ENCODE measurements at regions not wholly inside any gene's neighbourhood (a gene's known extent, or its start where the extent isn't known, plus 50 kb on each side); places are given as distances from the start of the nearest gene placed in this dataset.
"Not testable (repeated sequence)": the region's sequence is repeated elsewhere in the genome, so short reads cannot be mapped to it uniquely, and the experiment has no call there.

- 89 to 94% (median 92%) methylated on average over 5 of the region's 5 CpGs for WGBS, 3 donors
- not testable (repeated sequence) for H3K27me3 ChIP-seq (ENCODE audit: control insufficient read depth in 3 of 3, insufficient read depth in 3 of 3, low read length in 3 of 3); H3K4me3 ChIP-seq (ENCODE audit: low read depth in 1 of 3, low read length in 3 of 3); H3K27ac ChIP-seq (ENCODE audit: low read depth in 1 of 3, low read length in 2 of 3); H3K9me3 ChIP-seq (ENCODE audit: control insufficient read depth in 2 of 2, insufficient read depth in 1 of 2, low read depth in 1 of 2, low read length in 1 of 2); H3K4me1 ChIP-seq (ENCODE audit: control insufficient read depth in 3 of 3, insufficient read depth in 2 of 3, low read depth in 1 of 3, low read length in 2 of 3); H3K36me3 ChIP-seq (ENCODE audit: control insufficient read depth in 3 of 3, insufficient read depth in 2 of 3, low read depth in 1 of 3, low read length in 3 of 3); FAIRE-seq; DNase-seq
These were observed 167.3 kb downstream of the SEC23IP start for GRCh38 chr10:120059790-120060189.

- FAIRE-seq = no peak
- H3K27me3 ChIP-seq (ENCODE audit: control insufficient read depth in 3 of 3, insufficient read depth in 3 of 3, low read length in 3 of 3) = peaks cover 0 to 4% (median 0%) of the 10 kb centered on the region in 3 donors
- H3K4me3 ChIP-seq (ENCODE audit: low read depth in 1 of 3, low read length in 3 of 3) = no peak overlapping the region
- no peak overlapping the region for H3K27ac ChIP-seq (ENCODE audit: low read depth in 1 of 3, low read length in 2 of 3)
- H3K9me3 ChIP-seq (ENCODE audit: control insufficient read depth in 2 of 2, insufficient read depth in 1 of 2, low read depth in 1 of 2, low read length in 1 of 2) = peaks cover 0 to 6% of the 10 kb centered on the region in 2 donors
- DNase-seq = no peak
- WGBS, 3 donors = 90 to 98% (median 90%) methylated on average over 2 of the region's 2 CpGs
- no peaks in the 10 kb centered on the region for H3K4me1 ChIP-seq (ENCODE audit: control insufficient read depth in 3 of 3, insufficient read depth in 2 of 3, low read depth in 1 of 3, low read length in 2 of 3)
- H3K36me3 ChIP-seq (ENCODE audit: control insufficient read depth in 3 of 3, insufficient read depth in 2 of 3, low read depth in 1 of 3, low read length in 3 of 3) = no peaks in the 10 kb centered on the region
These were observed 174.9 kb downstream of the SEC23IP start for GRCh38 chr10:120067427-120067826.

GRCh38 chr10:120069700-120070099, 177.2 kb downstream of the SEC23IP start:
- WGBS, 3 donors = 39 to 47% (median 40%) methylated on average over 3 of the region's 3 CpGs
- H3K4me1 ChIP-seq (ENCODE audit: control insufficient read depth in 3 of 3, insufficient read depth in 2 of 3, low read depth in 1 of 3, low read length in 2 of 3) = no peaks in the 10 kb centered on the region
- H3K27ac ChIP-seq (ENCODE audit: low read depth in 1 of 3, low read length in 2 of 3) = no peak overlapping the region
- FAIRE-seq (no peak), DNase-seq (no peak)
- no peaks in the 10 kb centered on the region for H3K36me3 ChIP-seq (ENCODE audit: control insufficient read depth in 3 of 3, insufficient read depth in 2 of 3, low read depth in 1 of 3, low read length in 3 of 3)
- peaks cover 0 to 8% of the 10 kb centered on the region in 2 donors for H3K9me3 ChIP-seq (ENCODE audit: control insufficient read depth in 2 of 2, insufficient read depth in 1 of 2, low read depth in 1 of 2, low read length in 1 of 2)
- no peak overlapping the region for H3K4me3 ChIP-seq (ENCODE audit: low read depth in 1 of 3, low read length in 3 of 3)
- H3K27me3 ChIP-seq (ENCODE audit: control insufficient read depth in 3 of 3, insufficient read depth in 3 of 3, low read length in 3 of 3) = peaks cover 0 to 4% (median 0%) of the 10 kb centered on the region in 3 donors

- no peaks in the 10 kb centered on the region for H3K4me1 ChIP-seq (ENCODE audit: control insufficient read depth in 3 of 3, insufficient read depth in 2 of 3, low read depth in 1 of 3, low read length in 2 of 3)
- WGBS, 3 donors = 82 to 89% (median 83%) methylated on average over 5 of the region's 5 CpGs
- H3K4me3 ChIP-seq (ENCODE audit: low read depth in 1 of 3, low read length in 3 of 3) = no peak overlapping the region
- H3K27me3 ChIP-seq (ENCODE audit: control insufficient read depth in 3 of 3, insufficient read depth in 3 of 3, low read length in 3 of 3) = peaks cover 0 to 4% (median 2%) of the 10 kb centered on the region in 3 donors
- FAIRE-seq (no peak), DNase-seq (no peak)
- H3K9me3 ChIP-seq (ENCODE audit: control insufficient read depth in 2 of 2, insufficient read depth in 1 of 2, low read depth in 1 of 2, low read length in 1 of 2) = peaks cover 0 to 2% of the 10 kb centered on the region in 2 donors
- no peaks in the 10 kb centered on the region for H3K36me3 ChIP-seq (ENCODE audit: control insufficient read depth in 3 of 3, insufficient read depth in 2 of 3, low read depth in 1 of 3, low read length in 3 of 3)
- H3K27ac ChIP-seq (ENCODE audit: low read depth in 1 of 3, low read length in 2 of 3) = no peak overlapping the region
These were observed 182.8 kb downstream of the SEC23IP start for GRCh38 chr10:120075349-120075748.

GRCh38 chr10:120076996-120077706, 184.6 kb downstream of the SEC23IP start:
- DNase-seq = no peak
- FAIRE-seq = no peak
- WGBS, 3 donors = 54 to 68% (median 66%) methylated on average over 11 of the region's 11 CpGs
- H3K27me3 ChIP-seq (ENCODE audit: control insufficient read depth in 3 of 3, insufficient read depth in 3 of 3, low read length in 3 of 3) = peaks cover 0 to 2% (median 0%) of the 10 kb centered on the region in 3 donors
- H3K4me3 ChIP-seq (ENCODE audit: low read depth in 1 of 3, low read length in 3 of 3) = no peak overlapping the region
- no peak overlapping the region for H3K27ac ChIP-seq (ENCODE audit: low read depth in 1 of 3, low read length in 2 of 3)
- no peaks in the 10 kb centered on the region for H3K36me3 ChIP-seq (ENCODE audit: control insufficient read depth in 3 of 3, insufficient read depth in 2 of 3, low read depth in 1 of 3, low read length in 3 of 3)
- H3K4me1 ChIP-seq (ENCODE audit: control insufficient read depth in 3 of 3, insufficient read depth in 2 of 3, low read depth in 1 of 3, low read length in 2 of 3) = no peaks in the 10 kb centered on the region
- peaks cover 0 to 2% of the 10 kb centered on the region in 2 donors for H3K9me3 ChIP-seq (ENCODE audit: control insufficient read depth in 2 of 2, insufficient read depth in 1 of 2, low read depth in 1 of 2, low read length in 1 of 2)

GRCh38 chr10:120077707-120078492, 185.4 kb downstream of the SEC23IP start:
- H3K9me3 ChIP-seq (ENCODE audit: control insufficient read depth in 2 of 2, insufficient read depth in 1 of 2, low read depth in 1 of 2, low read length in 1 of 2) = peaks cover 0 to 2% of the 10 kb centered on the region in 2 donors
- H3K4me1 ChIP-seq (ENCODE audit: control insufficient read depth in 3 of 3, insufficient read depth in 2 of 3, low read depth in 1 of 3, low read length in 2 of 3) = no peaks in the 10 kb centered on the region
- H3K4me3 ChIP-seq (ENCODE audit: low read depth in 1 of 3, low read length in 3 of 3) = no peak overlapping the region
- WGBS, 3 donors = 56 to 59% (median 57%) methylated on average over 14 of the region's 14 CpGs
- peaks cover 0 to 2% (median 0%) of the 10 kb centered on the region in 3 donors for H3K27me3 ChIP-seq (ENCODE audit: control insufficient read depth in 3 of 3, insufficient read depth in 3 of 3, low read length in 3 of 3)
- no peak for FAIRE-seq
- H3K36me3 ChIP-seq (ENCODE audit: control insufficient read depth in 3 of 3, insufficient read depth in 2 of 3, low read depth in 1 of 3, low read length in 3 of 3) = no peaks in the 10 kb centered on the region
- DNase-seq = no peak
- no peak overlapping the region for H3K27ac ChIP-seq (ENCODE audit: low read depth in 1 of 3, low read length in 2 of 3)

GRCh38 chr10:120085096-120085796, 192.7 kb downstream of the SEC23IP start:
- 47 to 64% (median 63%) methylated on average over 5 of the region's 5 CpGs for WGBS, 3 donors
- Histone ChIP-seq H3K27ac (ENCODE audit: low read depth in 1 of 3, low read length in 2 of 3) (no peak overlapping the region), H3K36me3 (ENCODE audit: control insufficient read depth in 3 of 3, insufficient read depth in 2 of 3, low read depth in 1 of 3, low read length in 3 of 3) (no peaks in the 10 kb centered on the region), H3K9me3 (ENCODE audit: control insufficient read depth in 2 of 2, insufficient read depth in 1 of 2, low read depth in 1 of 2, low read length in 1 of 2) (no peaks in the 10 kb centered on the region), H3K4me3 (ENCODE audit: low read depth in 1 of 3, low read length in 3 of 3) (no peak overlapping the region), H3K27me3 (ENCODE audit: control insufficient read depth in 3 of 3, insufficient read depth in 3 of 3, low read length in 3 of 3) (no peaks in the 10 kb centered on the region), H3K4me1 (ENCODE audit: control insufficient read depth in 3 of 3, insufficient read depth in 2 of 3, low read depth in 1 of 3, low read length in 2 of 3) (no peaks in the 10 kb centered on the region)
- FAIRE-seq = no peak
- DNase-seq = no peak

GRCh38 chr10:120086066-120086465, 193.5 kb downstream of the SEC23IP start:
- no peaks in the 10 kb centered on the region for H3K36me3 ChIP-seq (ENCODE audit: control insufficient read depth in 3 of 3, insufficient read depth in 2 of 3, low read depth in 1 of 3, low read length in 3 of 3)
- FAIRE-seq = no peak
- H3K27ac ChIP-seq (ENCODE audit: low read depth in 1 of 3, low read length in 2 of 3) = no peak overlapping the region
- H3K4me1 ChIP-seq (ENCODE audit: control insufficient read depth in 3 of 3, insufficient read depth in 2 of 3, low read depth in 1 of 3, low read length in 2 of 3) = no peaks in the 10 kb centered on the region
- 73 to 91% (median 85%) methylated on average over 6 of the region's 6 CpGs for WGBS, 3 donors
- H3K9me3 ChIP-seq (ENCODE audit: control insufficient read depth in 2 of 2, insufficient read depth in 1 of 2, low read depth in 1 of 2, low read length in 1 of 2) = no peaks in the 10 kb centered on the region
- no peaks in the 10 kb centered on the region for H3K27me3 ChIP-seq (ENCODE audit: control insufficient read depth in 3 of 3, insufficient read depth in 3 of 3, low read length in 3 of 3)
- DNase-seq = no peak
- H3K4me3 ChIP-seq (ENCODE audit: low read depth in 1 of 3, low read length in 3 of 3) = no peak overlapping the region
